ENCODE measurements at regions not wholly inside any gene's neighbourhood (a gene's known extent, or its start where the extent isn't known, plus 50 kb on each side); places are given as distances from the start of the nearest gene placed in this dataset.
A peak's percentile ranks its signal among the peaks of the same experiment; 100 is the strongest.

GRCh38 chr1:72848997-72849396 is 566.7 kb upstream of the NEGR1 start:
- TF ChIP-seq, protein P1, sequence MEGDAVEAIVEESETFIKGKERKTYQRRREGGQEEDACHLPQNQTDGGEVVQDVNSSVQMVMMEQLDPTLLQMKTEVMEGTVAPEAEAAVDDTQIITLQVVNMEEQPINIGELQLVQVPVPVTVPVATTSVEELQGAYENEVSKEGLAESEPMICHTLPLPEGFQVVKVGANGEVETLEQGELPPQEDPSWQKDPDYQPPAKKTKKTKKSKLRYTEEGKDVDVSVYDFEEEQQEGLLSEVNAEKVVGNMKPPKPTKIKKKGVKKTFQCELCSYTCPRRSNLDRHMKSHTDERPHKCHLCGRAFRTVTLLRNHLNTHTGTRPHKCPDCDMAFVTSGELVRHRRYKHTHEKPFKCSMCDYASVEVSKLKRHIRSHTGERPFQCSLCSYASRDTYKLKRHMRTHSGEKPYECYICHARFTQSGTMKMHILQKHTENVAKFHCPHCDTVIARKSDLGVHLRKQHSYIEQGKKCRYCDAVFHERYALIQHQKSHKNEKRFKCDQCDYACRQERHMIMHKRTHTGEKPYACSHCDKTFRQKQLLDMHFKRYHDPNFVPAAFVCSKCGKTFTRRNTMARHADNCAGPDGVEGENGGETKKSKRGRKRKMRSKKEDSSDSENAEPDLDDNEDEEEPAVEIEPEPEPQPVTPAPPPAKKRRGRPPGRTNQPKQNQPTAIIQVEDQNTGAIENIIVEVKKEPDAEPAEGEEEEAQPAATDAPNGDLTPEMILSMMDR (IDR thresholded peaks at IDR 0.05; ENCODE audit: poor library complexity, severe bottlenecking), result no peak
- H3K27me3 ChIP-seq (ENCODE audit: insufficient read depth, poor library complexity, severe bottlenecking), result no peaks in the 10 kb centered on the region
- no peak for ATAC-seq (ENCODE audit: low read depth)
- no peaks in the 10 kb centered on the region for H3K4me1 ChIP-seq (ENCODE audit: insufficient read depth, poor library complexity, severe bottlenecking)
- H3K36me3 ChIP-seq (ENCODE audit: low read depth), result no peaks in the 10 kb centered on the region
- H3K4me3 ChIP-seq (ENCODE audit: severe bottlenecking), result no peak overlapping the region
- no peak overlapping the region for H3K27ac ChIP-seq (ENCODE audit: poor library complexity, severe bottlenecking)
- no peaks in the 10 kb centered on the region for H3K9me3 ChIP-seq (ENCODE audit: severe bottlenecking)
- DNase-seq (ENCODE audit: low spot score), result no peak

- DNase-seq (ENCODE audit: low spot score) (no peak), ATAC-seq (ENCODE audit: low read depth) (no peak)
- Histone ChIP-seq H3K27ac (ENCODE audit: poor library complexity, severe bottlenecking) (no peak overlapping the region), H3K9me3 (ENCODE audit: severe bottlenecking) (no peaks in the 10 kb centered on the region), H3K4me3 (ENCODE audit: severe bottlenecking) (no peak overlapping the region), H3K36me3 (ENCODE audit: low read depth) (no peaks in the 10 kb centered on the region), H3K4me1 (ENCODE audit: insufficient read depth, poor library complexity, severe bottlenecking) (no peaks in the 10 kb centered on the region), H3K27me3 (ENCODE audit: insufficient read depth, poor library complexity, severe bottlenecking) (no peaks in the 10 kb centered on the region)
- TF ChIP-seq, protein P1 (IDR thresholded peaks at IDR 0.05; ENCODE audit: poor library complexity, severe bottlenecking), result no peak
Observed at GRCh38 chr1:72847651-72848050, 565.3 kb upstream of the NEGR1 start.

DNA sequence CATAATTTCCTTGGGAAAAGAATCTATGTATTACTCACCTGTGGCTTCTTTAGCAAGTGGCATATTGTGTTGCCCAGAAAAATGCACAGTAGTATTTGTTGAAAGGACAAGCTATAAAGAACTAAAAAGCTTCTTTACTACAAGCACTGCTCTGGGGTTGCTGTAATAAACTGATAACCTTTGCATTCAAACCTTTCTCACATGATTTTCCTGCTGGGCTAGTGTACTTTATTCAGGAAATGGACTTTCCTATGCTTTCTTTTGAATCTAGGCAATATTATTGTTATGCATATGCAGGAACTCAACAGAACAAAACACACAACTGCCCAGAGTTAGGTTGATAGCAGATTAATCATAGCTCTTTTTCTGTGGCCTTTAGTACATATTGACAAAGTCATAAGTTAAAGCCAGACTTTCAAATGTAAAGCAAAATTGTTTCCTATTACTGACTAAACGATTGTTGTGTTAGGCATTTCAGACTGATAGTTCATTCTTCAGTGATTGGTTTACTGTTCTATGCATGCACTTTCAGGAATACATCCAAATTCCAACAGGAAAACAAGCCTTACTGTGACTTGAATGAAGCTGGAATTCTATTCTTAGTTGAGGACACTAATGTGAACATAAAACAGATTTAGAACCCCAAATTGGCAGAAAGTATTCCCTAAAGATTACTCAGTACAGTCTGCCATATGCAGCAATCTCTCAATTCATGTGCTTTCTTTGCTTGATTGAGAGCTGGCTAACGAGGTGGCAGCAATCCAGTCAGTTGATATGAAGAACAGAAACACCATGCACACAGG is 564.3 kb upstream of the NEGR1 start:
- H3K36me3 ChIP-seq (ENCODE audit: low read depth), result no peaks in the 10 kb centered on the region
- no peak for DNase-seq (ENCODE audit: low spot score)
- H3K27ac ChIP-seq (ENCODE audit: poor library complexity, severe bottlenecking), result no peak overlapping the region
- H3K4me1 ChIP-seq (ENCODE audit: insufficient read depth, poor library complexity, severe bottlenecking), result no peaks in the 10 kb centered on the region
- no peak overlapping the region for H3K4me3 ChIP-seq (ENCODE audit: severe bottlenecking)
- no peaks in the 10 kb centered on the region for H3K27me3 ChIP-seq (ENCODE audit: insufficient read depth, poor library complexity, severe bottlenecking)
- no peak for ATAC-seq (ENCODE audit: low read depth)
- H3K9me3 ChIP-seq (ENCODE audit: severe bottlenecking), result no peaks in the 10 kb centered on the region
- TF ChIP-seq, protein P1 (IDR thresholded peaks at IDR 0.05; ENCODE audit: poor library complexity, severe bottlenecking), result no peak

DNA sequence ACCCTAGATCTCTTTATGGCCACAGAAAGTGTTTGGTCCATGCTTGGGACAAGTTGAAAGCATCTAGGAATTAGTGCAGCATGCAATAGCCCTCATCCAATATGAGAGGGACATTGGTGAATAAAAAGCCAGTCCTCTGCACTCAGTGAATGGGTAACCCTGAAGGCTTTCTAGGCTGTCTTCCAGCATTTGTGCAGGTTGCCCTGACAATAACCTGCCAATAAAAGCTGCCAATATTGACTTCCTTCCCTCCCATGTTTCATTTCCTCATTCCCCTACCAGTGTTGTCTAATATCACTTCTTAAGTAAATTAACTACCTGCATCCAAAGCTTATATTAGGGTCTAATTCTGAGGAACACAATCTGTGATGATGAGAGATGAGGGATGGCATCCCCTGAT is 563.6 kb upstream of the NEGR1 start:
- Histone ChIP-seq H3K36me3 (ENCODE audit: low read depth) (no peaks in the 10 kb centered on the region), H3K4me3 (ENCODE audit: severe bottlenecking) (no peak overlapping the region), H3K4me1 (ENCODE audit: insufficient read depth, poor library complexity, severe bottlenecking) (no peaks in the 10 kb centered on the region), H3K27me3 (ENCODE audit: insufficient read depth, poor library complexity, severe bottlenecking) (no peaks in the 10 kb centered on the region), H3K9me3 (ENCODE audit: severe bottlenecking) (no peaks in the 10 kb centered on the region), H3K27ac (ENCODE audit: poor library complexity, severe bottlenecking) (no peak overlapping the region)
- ATAC-seq (ENCODE audit: low read depth) (no peak), DNase-seq (ENCODE audit: low spot score) (no peak)
- TF ChIP-seq, protein P1 (IDR thresholded peaks at IDR 0.05; ENCODE audit: poor library complexity, severe bottlenecking), result no peak

DNA sequence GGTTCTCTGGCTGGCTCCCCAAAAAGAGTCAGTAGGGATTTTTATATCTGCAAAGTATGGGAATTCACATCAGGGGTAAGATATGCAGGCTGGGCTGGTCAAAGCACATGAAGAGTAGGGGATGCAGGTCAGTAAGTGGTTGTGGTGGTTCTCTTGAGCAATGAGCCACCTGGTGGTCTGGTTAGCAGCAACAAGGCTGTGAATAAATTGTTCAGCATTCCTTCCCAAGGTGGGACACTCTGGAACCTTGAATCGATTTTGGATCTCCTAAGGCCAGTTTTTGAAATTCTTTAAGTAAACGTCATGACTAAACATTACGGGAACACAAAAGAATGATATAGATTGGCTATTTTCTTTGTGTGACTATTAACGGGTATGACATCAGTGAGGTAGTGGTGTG is 563.0 kb upstream of the NEGR1 start:
- peak; percentile 60; the same call in 2 of the 3 replicates for ATAC-seq (ENCODE audit: low read depth)
- no peaks in the 10 kb centered on the region for H3K4me1 ChIP-seq (ENCODE audit: insufficient read depth, poor library complexity, severe bottlenecking)
- TF ChIP-seq, protein P1 (IDR thresholded peaks at IDR 0.05; ENCODE audit: poor library complexity, severe bottlenecking), result peak; percentile 25
- no peak for DNase-seq (ENCODE audit: low spot score)
- H3K27ac ChIP-seq (ENCODE audit: poor library complexity, severe bottlenecking), result no peak overlapping the region
- no peak overlapping the region for H3K4me3 ChIP-seq (ENCODE audit: severe bottlenecking)
- no peaks in the 10 kb centered on the region for H3K9me3 ChIP-seq (ENCODE audit: severe bottlenecking)
- no peaks in the 10 kb centered on the region for H3K27me3 ChIP-seq (ENCODE audit: insufficient read depth, poor library complexity, severe bottlenecking)
- H3K36me3 ChIP-seq (ENCODE audit: low read depth), result no peaks in the 10 kb centered on the region

Measured in RWPE2 (cell line).